NT2/D1 (cell line): ENCODE measurements at regions not wholly inside any gene's neighbourhood (a gene's known extent, or its start where the extent isn't known, plus 50 kb on each side); places are given as distances from the start of the nearest gene placed in this dataset.

ENCODE experiments used
- DNase-seq: peaks from one replicate; pipeline ENCODE4 v3.0.0-alpha.2; 2011; ENCODE audit warnings: low read depth, low spot score
- H3K27me3 ChIP-seq: 2 replicates; pipeline ENCODE4 v1.6.0; 2011; ENCODE audit warnings: mild to moderate bottlenecking; ENCODE audit not compliant: insufficient read length, insufficient read depth
- H3K36me3 ChIP-seq: 2 replicates; pipeline ENCODE4 v1.6.1; 2011; ENCODE audit warnings: mild to moderate bottlenecking, low read length, mixed read lengths; ENCODE audit not compliant: insufficient read depth, insufficient read length
- H3K4me1 ChIP-seq: 2 replicates; pipeline ENCODE4 v1.5.1; 2011; ENCODE audit not compliant: insufficient read depth, insufficient read length
- H3K4me3 ChIP-seq: 2 replicates; pipeline ENCODE4 v1.5.1; 2011; ENCODE audit warnings: low read depth; ENCODE audit not compliant: insufficient read length
- H3K9ac ChIP-seq: 2 replicates; pipeline ENCODE4 v1.6.0; 2011; ENCODE audit warnings: low read depth; ENCODE audit not compliant: insufficient read length
- H3K9me3 ChIP-seq: 2 replicates; pipeline ENCODE4 v1.5.1; 2011; ENCODE audit warnings: mild to moderate bottlenecking, low read length; ENCODE audit not compliant: insufficient read depth
- SUZ12 ChIP-seq: IDR thresholded peaks from 2 replicates; pipeline ENCODE4 v1.6.1; 2011; ENCODE audit not compliant: insufficient read length, insufficient read depth; ENCODE audit errors: extremely low read depth
- YY1 ChIP-seq: IDR thresholded peaks from 2 replicates; pipeline ENCODE4 v1.6.1; 2011; ENCODE audit not compliant: insufficient read length, insufficient read depth
- ZNF274 ChIP-seq: IDR thresholded peaks from 2 replicates; pipeline ENCODE4 v1.6.1; 2011; ENCODE audit warnings: mild to moderate bottlenecking, low read depth, low read length

GRCh38 chr22:49522582-49523373 is 304.9 kb downstream of the BRD1 start:
- Histone ChIP-seq H3K27me3 (no peaks in the 10 kb centered on the region), H3K4me1 (no peaks in the 10 kb centered on the region), H3K4me3 (no peak overlapping the region), H3K9ac (no peak overlapping the region), H3K36me3 (no peaks in the 10 kb centered on the region), H3K9me3 (no peaks in the 10 kb centered on the region)
- TF ChIP-seq ZNF274 (no peak), YY1 (no peak), SUZ12 (no peak)
- no peak for DNase-seq

DNA sequence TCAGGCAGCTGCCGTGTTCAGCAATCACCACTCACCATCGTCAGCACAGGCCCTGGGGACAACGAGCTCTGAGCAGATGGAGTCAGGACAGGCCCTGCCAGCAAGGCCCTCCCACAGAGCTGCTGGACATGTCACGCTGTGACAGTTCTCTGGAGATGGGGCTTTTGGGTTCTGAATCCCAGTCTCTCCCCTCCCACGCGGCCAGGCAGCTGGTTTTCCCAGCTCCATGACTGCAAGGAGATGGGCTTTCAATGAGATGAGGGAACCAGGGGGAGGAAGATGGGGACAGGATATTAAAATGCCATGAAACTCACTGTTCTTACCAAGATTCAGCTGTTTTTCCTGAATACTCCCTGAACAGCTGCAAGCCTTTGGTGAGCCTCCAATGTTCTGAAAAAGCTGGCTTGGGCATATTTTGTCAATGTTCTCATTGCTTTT is 305.9 kb downstream of the BRD1 start:
- no peak for DNase-seq
- H3K4me1 ChIP-seq = no peaks in the 10 kb centered on the region
- no peaks in the 10 kb centered on the region for H3K27me3 ChIP-seq
- TF ChIP-seq SUZ12 (no peak), ZNF274 (no peak), YY1 (no peak)
- H3K36me3 ChIP-seq = no peaks in the 10 kb centered on the region
- H3K9me3 ChIP-seq = no peaks in the 10 kb centered on the region
- H3K9ac ChIP-seq = no peak overlapping the region
- H3K4me3 ChIP-seq = no peak overlapping the region

- TF ChIP-seq ZNF274 (no peak), YY1 (no peak), SUZ12 (no peak)
- H3K4me1 ChIP-seq = no peaks in the 10 kb centered on the region
- no peaks in the 10 kb centered on the region for H3K36me3 ChIP-seq
- H3K4me3 ChIP-seq = no peak overlapping the region
- no peaks in the 10 kb centered on the region for H3K27me3 ChIP-seq
- H3K9ac ChIP-seq = no peak overlapping the region
- DNase-seq = no peak
- no peaks in the 10 kb centered on the region; the same call in 1 of the 2 replicates for H3K9me3 ChIP-seq
Observed at GRCh38 chr22:49519117-49519737, 308.4 kb downstream of the BRD1 start.

GRCh38 chr22:49518436-49518970 is 309.2 kb downstream of the BRD1 start:
- TF ChIP-seq YY1 (no peak), SUZ12 (no peak), ZNF274 (no peak)
- no peaks in the 10 kb centered on the region; the same call in 1 of the 2 replicates for H3K9me3 ChIP-seq
- no peak overlapping the region for H3K9ac ChIP-seq
- H3K4me3 ChIP-seq = no peak overlapping the region
- H3K36me3 ChIP-seq = no peaks in the 10 kb centered on the region
- H3K27me3 ChIP-seq = no peaks in the 10 kb centered on the region
- no peaks in the 10 kb centered on the region for H3K4me1 ChIP-seq
- no peak for DNase-seq

- H3K9me3 ChIP-seq = no peaks in the 10 kb centered on the region; the same call in 1 of the 2 replicates
- no peak overlapping the region for H3K4me3 ChIP-seq
- no peak overlapping the region for H3K9ac ChIP-seq
- no peaks in the 10 kb centered on the region for H3K27me3 ChIP-seq
- no peaks in the 10 kb centered on the region for H3K4me1 ChIP-seq
- no peaks in the 10 kb centered on the region for H3K36me3 ChIP-seq
- TF ChIP-seq YY1 (no peak), SUZ12 (no peak), ZNF274 (no peak)
- no peak for DNase-seq
Observed at GRCh38 chr22:49517667-49518185, 309.9 kb downstream of the BRD1 start.

DNA sequence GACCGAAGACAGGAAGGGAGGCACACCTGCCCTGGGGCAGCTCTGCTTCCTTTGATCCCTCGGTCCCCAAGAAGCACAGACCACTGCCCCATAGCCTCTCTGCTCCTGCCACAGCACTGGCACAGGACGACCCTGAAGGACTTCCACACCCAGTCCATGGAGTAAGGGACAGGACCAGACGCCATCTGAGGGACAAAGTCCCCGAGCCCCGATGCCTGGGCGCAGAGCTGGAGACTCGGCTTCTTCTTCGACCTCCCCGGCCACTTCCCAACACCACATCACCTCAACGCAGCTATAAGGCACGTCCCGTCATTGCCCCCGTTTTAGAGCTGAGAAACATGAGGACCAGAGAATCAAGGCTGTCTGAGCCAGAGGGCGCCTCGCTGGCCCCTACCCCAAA is 310.5 kb downstream of the BRD1 start:
- no peak for TF ChIP-seq SUZ12
- no peak for TF ChIP-seq ZNF274
- TF ChIP-seq YY1 = no peak
- no peaks in the 10 kb centered on the region; the same call in 1 of the 2 replicates for H3K9me3 ChIP-seq

GRCh38 chr22:49515475-49515874 is 312.2 kb downstream of the BRD1 start:
- no peaks in the 10 kb centered on the region for H3K4me1 ChIP-seq
- H3K27me3 ChIP-seq = no peaks in the 10 kb centered on the region
- H3K9me3 ChIP-seq = no peaks in the 10 kb centered on the region; the same call in none of the 2 replicates
- no peak overlapping the region for H3K9ac ChIP-seq
- H3K36me3 ChIP-seq = no peaks in the 10 kb centered on the region
- TF ChIP-seq SUZ12 (no peak), ZNF274 (no peak), YY1 (no peak)
- H3K4me3 ChIP-seq = no peak overlapping the region
- no peak for DNase-seq

More for the DNA sequence above, 310.5 kb downstream of the BRD1 start:
- Histone ChIP-seq H3K27me3 (no peaks in the 10 kb centered on the region), H3K36me3 (no peaks in the 10 kb centered on the region), H3K4me3 (no peak overlapping the region), H3K9ac (no peak overlapping the region), H3K4me1 (no peaks in the 10 kb centered on the region)
- DNase-seq = no peak
